GM06990 (cell line): ENCODE measurements at regions not wholly inside any gene's neighbourhood (a gene's known extent, or its start where the extent isn't known, plus 50 kb on each side); places are given as distances from the start of the nearest gene placed in this dataset.

Source experiments
- DNase-seq: peaks from one replicate; pipeline ENCODE4 v3.0.0-alpha.2; 2011; ENCODE audit not compliant: insufficient read length; ENCODE audit errors: extremely low read depth
- H3K27me3 ChIP-seq: replicated peaks from 2 replicates; pipeline ENCODE4 v1.6.0; 2011; ENCODE audit warnings: low read length; ENCODE audit not compliant: control insufficient read depth, insufficient read depth
- H3K36me3 ChIP-seq: 2 replicates; pipeline ENCODE4 v1.5.1; 2011; ENCODE audit warnings: low read length; ENCODE audit not compliant: control insufficient read depth, insufficient read depth
- H3K4me3 ChIP-seq: replicated peaks from 2 replicates; pipeline ENCODE4 v1.5.1; 2011; ENCODE audit warnings: low read depth, mild to moderate bottlenecking, control low read depth, low read length
- CTCF ChIP-seq: IDR thresholded peaks from 2 replicates; pipeline ENCODE4 v1.5.1; 2011; ENCODE audit warnings: low read length, control low read depth, mild to moderate bottlenecking, inconsistent platforms; ENCODE audit not compliant: insufficient read depth, poor library complexity, severe bottlenecking

- Histone ChIP-seq H3K36me3 (no peaks in the 10 kb centered on the region), H3K27me3 (no peaks in the 10 kb centered on the region), H3K4me3 (no peak overlapping the region)
- TF ChIP-seq CTCF, result no peak
- DNase-seq, result no peak
Measured at GRCh38 chr6:120200853-120201252, 851.3 kb upstream of the MAN1A1 start.

- Histone ChIP-seq H3K36me3 (no peaks in the 10 kb centered on the region), H3K27me3 (no peaks in the 10 kb centered on the region), H3K4me3 (no peak overlapping the region)
- TF ChIP-seq CTCF, result no peak
- DNase-seq, result no peak
Measured at GRCh38 chr6:120198033-120198432, 848.5 kb upstream of the MAN1A1 start.

- no peak for TF ChIP-seq CTCF
- no peak for DNase-seq
- no peaks in the 10 kb centered on the region for H3K27me3 ChIP-seq
- no peak overlapping the region for H3K4me3 ChIP-seq
- no peaks in the 10 kb centered on the region for H3K36me3 ChIP-seq
Measured at GRCh38 chr6:120186080-120186479, 836.5 kb upstream of the MAN1A1 start.

GRCh38 chr6:120173250-120173649, 823.7 kb upstream of the MAN1A1 start:
- no peak overlapping the region for H3K4me3 ChIP-seq
- H3K27me3 ChIP-seq, result no peaks in the 10 kb centered on the region

GRCh38 chr6:120164531-120164930, 815.0 kb upstream of the MAN1A1 start:
- no peak overlapping the region for H3K4me3 ChIP-seq
- no peak for DNase-seq
- no peak for TF ChIP-seq CTCF
- no peaks in the 10 kb centered on the region for H3K27me3 ChIP-seq
- no peaks in the 10 kb centered on the region for H3K36me3 ChIP-seq

More at GRCh38 chr6:120173250-120173649, 823.7 kb upstream of the MAN1A1 start:
- no peaks in the 10 kb centered on the region for H3K36me3 ChIP-seq
- DNase-seq, result no peak
- TF ChIP-seq CTCF, result no peak

GRCh38 chr6:120157873-120158272, 808.3 kb upstream of the MAN1A1 start:
- TF ChIP-seq CTCF, result no peak
- no peak for DNase-seq
- H3K27me3 ChIP-seq, result no peaks in the 10 kb centered on the region
- no peaks in the 10 kb centered on the region for H3K36me3 ChIP-seq
- no peak overlapping the region for H3K4me3 ChIP-seq
